ENCODE measurements at regions not wholly inside any gene's neighbourhood (a gene's known extent, or its start where the extent isn't known, plus 50 kb on each side); places are given as distances from the start of the nearest gene placed in this dataset.

DNA sequence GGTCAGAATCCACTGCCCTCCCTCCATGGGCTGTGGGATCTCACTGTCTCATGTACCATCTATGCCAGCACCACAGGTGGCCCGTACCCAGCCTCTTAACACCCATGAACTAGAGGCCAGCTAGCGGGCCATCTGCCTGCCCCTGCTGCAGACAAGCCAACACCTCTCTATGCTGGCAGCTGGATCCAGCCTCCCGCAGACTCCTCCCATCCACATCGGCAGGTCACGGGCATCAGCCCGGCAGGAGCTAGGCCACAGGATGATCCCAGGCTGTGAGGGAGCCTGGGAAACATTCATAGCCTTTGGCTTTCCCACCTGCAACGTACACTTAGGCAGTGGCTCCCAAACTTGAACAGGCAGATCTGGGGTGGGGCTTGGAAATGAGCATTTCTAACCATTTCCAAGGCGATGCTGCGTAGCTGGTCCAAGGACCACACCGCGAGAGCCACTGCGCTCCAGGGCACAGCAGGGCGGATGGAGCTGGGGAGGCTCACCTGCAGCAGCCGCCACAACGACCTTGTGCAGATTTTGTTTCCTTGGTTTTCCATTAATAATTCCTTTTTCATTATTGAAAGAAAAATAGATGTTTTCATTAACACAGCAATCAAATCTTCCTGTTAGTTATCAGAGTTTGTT, 114.7 kb downstream of the KCNF1 start:
- peaks cover 6% of the 10 kb centered on the region for H3K4me1 ChIP-seq (ENCODE audit: insufficient read depth)
- intact Hi-C loops (cut with DNase I), result no loop called here
- H3K27me3 ChIP-seq, result no peaks in the 10 kb centered on the region
- DNase-seq, result no peak
- TF ChIP-seq, protein P1, sequence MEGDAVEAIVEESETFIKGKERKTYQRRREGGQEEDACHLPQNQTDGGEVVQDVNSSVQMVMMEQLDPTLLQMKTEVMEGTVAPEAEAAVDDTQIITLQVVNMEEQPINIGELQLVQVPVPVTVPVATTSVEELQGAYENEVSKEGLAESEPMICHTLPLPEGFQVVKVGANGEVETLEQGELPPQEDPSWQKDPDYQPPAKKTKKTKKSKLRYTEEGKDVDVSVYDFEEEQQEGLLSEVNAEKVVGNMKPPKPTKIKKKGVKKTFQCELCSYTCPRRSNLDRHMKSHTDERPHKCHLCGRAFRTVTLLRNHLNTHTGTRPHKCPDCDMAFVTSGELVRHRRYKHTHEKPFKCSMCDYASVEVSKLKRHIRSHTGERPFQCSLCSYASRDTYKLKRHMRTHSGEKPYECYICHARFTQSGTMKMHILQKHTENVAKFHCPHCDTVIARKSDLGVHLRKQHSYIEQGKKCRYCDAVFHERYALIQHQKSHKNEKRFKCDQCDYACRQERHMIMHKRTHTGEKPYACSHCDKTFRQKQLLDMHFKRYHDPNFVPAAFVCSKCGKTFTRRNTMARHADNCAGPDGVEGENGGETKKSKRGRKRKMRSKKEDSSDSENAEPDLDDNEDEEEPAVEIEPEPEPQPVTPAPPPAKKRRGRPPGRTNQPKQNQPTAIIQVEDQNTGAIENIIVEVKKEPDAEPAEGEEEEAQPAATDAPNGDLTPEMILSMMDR (IDR thresholded peaks at IDR 0.05), result no peak
- TF ChIP-seq EP300 (IDR thresholded peaks at IDR 0.05) (no peak), POLR2A (IDR thresholded peaks at IDR 0.05) (no peak)
- no peaks in the 10 kb centered on the region for H3K36me3 ChIP-seq
- H3K4me3 ChIP-seq, result no peak overlapping the region
- H3K27ac ChIP-seq, result no peak overlapping the region
- H3K9me3 ChIP-seq, result no peaks in the 10 kb centered on the region
- WGBS, 3 donors, result 91 to 93% (median 91%) methylated on average over 15 of the region's 15 CpGs

DNA sequence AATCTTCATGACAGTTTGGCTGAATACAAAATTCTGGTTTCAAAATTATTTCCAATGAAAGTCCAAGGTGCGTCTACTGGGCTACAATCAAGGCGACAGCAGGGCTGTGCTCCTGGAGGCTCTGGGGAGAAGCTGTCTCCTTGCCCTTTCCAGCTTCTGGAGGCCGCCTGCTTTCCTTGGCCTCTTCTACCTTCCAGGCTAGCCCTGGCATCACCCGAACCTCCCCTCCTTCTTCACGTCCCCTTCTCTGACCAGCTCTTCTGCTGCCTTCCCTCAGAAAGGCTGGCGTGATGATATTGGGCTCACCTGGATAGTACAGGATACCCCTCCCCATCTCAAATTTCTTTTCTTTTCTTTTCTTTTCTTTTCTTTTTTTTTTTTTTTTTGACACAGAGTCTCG, 115.5 kb downstream of the KCNF1 start:
- Histone ChIP-seq H3K9me3 (no peaks in the 10 kb centered on the region), H3K4me1 (ENCODE audit: insufficient read depth) (peaks cover 6% of the 10 kb centered on the region), H3K36me3 (no peaks in the 10 kb centered on the region), H3K4me3 (no peak overlapping the region), H3K27me3 (no peaks in the 10 kb centered on the region), H3K27ac (no peak overlapping the region)
- DNase-seq, result no peak
- no peak for TF ChIP-seq POLR2A (IDR thresholded peaks at IDR 0.05)
- TF ChIP-seq EP300 (IDR thresholded peaks at IDR 0.05), result no peak
- TF ChIP-seq, protein P1 (IDR thresholded peaks at IDR 0.05), result no peak
- WGBS, 3 donors, result 87 to 93% (median 91%) methylated on average over 7 of the region's 7 CpGs
- intact Hi-C loops (cut with DNase I), result no loop called here

DNA sequence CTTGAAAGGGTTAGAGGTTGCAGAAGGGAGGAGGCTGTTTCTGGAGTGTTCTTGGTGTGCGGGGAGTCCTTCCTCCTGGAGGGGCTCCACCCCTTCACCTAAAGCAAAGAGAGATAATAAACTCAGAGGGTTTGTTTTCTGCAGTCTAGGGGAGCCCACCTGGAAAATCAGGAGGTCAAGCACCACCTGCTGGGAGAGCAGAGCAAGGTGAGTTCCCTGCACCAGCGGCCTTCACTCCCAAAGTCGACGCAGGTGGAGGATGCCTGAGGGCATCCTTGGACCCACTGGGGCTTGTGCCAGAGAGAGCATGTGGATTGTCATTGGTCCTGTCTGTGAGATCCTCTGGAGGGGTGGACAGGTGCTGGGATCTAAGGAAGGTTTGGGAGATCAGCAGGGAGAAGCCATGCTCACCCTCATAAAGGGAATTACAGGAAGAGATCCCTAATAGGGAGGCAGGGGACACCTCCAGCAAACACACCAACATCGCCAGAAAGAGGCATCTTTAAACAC, 116.7 kb downstream of the KCNF1 start:
- H3K4me3 ChIP-seq, result no peak overlapping the region
- intact Hi-C loops (cut with DNase I), result no loop called here

DNA sequence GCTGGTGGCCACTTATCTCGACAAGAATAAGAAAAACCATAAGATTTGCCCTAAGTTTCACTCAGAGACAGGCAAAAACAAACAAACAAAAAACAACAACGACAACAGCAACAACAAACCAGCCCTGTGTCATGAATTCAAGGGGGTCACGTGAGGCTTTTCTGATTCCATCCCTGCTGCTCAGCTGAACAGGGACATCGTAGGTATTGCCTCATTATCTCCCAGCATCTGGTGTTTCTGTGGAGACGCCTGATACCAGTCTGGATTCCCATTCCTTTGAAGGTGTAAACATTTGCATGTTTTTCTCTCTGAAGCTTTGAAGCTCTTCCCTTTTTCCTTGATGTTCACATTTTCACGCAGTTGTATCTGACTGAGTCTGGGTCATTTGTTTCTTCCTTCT, 117.4 kb downstream of the KCNF1 start:
- TF ChIP-seq EP300 (IDR thresholded peaks at IDR 0.05) (no peak), POLR2A (IDR thresholded peaks at IDR 0.05) (no peak)
- Histone ChIP-seq H3K36me3 (no peaks in the 10 kb centered on the region), H3K27ac (no peak overlapping the region), H3K9me3 (no peaks in the 10 kb centered on the region), H3K4me1 (ENCODE audit: insufficient read depth) (peaks cover 3% of the 10 kb centered on the region), H3K4me3 (no peak overlapping the region), H3K27me3 (no peaks in the 10 kb centered on the region)
- DNase-seq, result no peak
- intact Hi-C loops (cut with DNase I), result no loop called here
- 67 to 73% (median 67%) methylated on average over 6 of the region's 6 CpGs for WGBS, 3 donors

More for the DNA sequence above, 116.7 kb downstream of the KCNF1 start:
- DNase-seq, result no peak
- TF ChIP-seq, protein P1 (IDR thresholded peaks at IDR 0.05), result no peak
- TF ChIP-seq EP300 (IDR thresholded peaks at IDR 0.05) (no peak), POLR2A (IDR thresholded peaks at IDR 0.05) (no peak)
- no peak overlapping the region for H3K27ac ChIP-seq
- H3K36me3 ChIP-seq, result no peaks in the 10 kb centered on the region
- H3K4me1 ChIP-seq (ENCODE audit: insufficient read depth), result peaks cover 6% of the 10 kb centered on the region
- no peaks in the 10 kb centered on the region for H3K27me3 ChIP-seq
- no peaks in the 10 kb centered on the region for H3K9me3 ChIP-seq
- WGBS, 3 donors, result 81 to 85% (median 83%) methylated on average over 5 of the region's 5 CpGs

DNA sequence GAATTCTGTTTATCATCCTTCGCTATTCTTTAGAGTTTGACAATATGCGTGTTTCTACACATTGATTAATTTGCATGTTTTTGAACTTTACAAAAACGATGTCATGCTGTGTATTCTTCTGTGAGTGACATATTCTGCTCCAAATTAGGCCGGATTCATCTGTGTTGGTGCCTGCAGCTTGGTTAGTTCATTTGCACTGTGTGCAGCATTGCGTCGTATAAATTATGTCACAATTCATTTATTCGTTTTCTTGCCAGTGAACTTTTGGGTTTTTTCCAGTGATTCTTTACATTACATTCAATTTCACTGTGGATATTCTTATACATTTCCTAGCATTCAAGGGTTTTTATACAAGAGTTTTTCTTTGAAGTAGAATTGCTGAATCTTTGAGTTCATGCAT, 118.3 kb downstream of the KCNF1 start:
- Histone ChIP-seq H3K4me1 (ENCODE audit: insufficient read depth) (no peaks in the 10 kb centered on the region), H3K36me3 (no peaks in the 10 kb centered on the region), H3K9me3 (no peaks in the 10 kb centered on the region), H3K27ac (no peak overlapping the region), H3K27me3 (no peaks in the 10 kb centered on the region), H3K4me3 (no peak overlapping the region)
- DNase-seq, result no peak
- WGBS, 3 donors, result 88 to 90% (median 89%) methylated on average over 7 of the region's 7 CpGs
- intact Hi-C loops (cut with DNase I), result no loop called here
- TF ChIP-seq, protein P1 (IDR thresholded peaks at IDR 0.05), result no peak
- no peak for TF ChIP-seq POLR2A (IDR thresholded peaks at IDR 0.05)
- no peak for TF ChIP-seq EP300 (IDR thresholded peaks at IDR 0.05)

Data from ovary (tissue), 7 donors.